HG02884 (cell line): ENCODE measurements at regions not wholly inside any gene's neighbourhood (a gene's known extent, or its start where the extent isn't known, plus 50 kb on each side); places are given as distances from the start of the nearest gene placed in this dataset.

Source experiments
- ATAC-seq: cut with Tn5 transposase; IDR thresholded peaks from one replicate; pipeline ENCODE4 v1.9.1; 2021; ENCODE audit warnings: mild to moderate bottlenecking, moderate library complexity; ENCODE audit not compliant: unreplicated experiment

DNA sequence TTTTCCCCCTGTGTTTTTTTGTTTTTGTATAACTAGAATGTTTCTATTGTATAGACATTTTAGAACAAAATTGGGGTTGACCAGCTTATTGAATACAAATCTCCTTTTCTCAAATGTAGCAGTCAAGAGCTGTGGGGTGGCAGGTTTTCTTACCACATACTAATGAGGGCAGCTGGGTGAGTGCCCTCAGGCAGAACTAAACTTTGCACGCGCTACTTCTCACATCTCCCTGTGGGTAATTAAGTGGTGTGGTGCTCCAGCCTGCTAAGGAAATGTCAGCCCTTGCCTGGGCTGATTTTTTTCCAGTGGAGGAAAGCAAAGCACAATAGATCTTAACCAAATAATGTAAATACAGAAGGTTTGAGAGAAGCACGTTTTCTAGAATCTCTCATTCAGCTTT, 717.6 kb upstream of the TENM3 start:
- ATAC-seq = no peak

DNA sequence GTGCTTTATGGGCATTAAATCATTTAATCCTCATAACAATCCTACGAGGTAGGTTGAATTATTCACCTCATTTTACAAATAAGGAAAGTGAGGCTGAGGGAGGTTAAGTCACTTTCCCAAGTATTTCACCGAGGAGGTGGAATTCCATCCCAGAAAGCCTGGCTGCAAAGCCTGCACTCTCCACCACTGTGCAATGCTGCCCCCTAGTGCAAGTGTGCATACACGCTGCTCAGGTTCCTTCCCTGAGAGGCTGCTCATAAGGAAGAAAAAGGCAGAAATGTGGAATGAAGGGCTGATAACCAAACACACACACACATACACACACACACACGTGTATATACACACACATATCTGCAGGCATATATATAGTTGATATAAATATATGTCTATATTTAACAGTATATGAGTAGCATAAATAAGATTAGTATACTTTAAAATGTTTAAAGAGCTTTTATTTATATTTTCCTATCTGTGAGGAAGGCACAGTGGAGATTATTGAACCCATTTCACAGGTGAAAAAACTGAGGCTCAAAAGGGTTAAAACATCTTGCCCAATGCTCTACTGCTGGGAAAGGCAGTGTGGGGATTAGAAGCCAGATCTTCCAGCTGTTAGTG, 714.5 kb upstream of the TENM3 start:
- ATAC-seq = peak; percentile 81

DNA sequence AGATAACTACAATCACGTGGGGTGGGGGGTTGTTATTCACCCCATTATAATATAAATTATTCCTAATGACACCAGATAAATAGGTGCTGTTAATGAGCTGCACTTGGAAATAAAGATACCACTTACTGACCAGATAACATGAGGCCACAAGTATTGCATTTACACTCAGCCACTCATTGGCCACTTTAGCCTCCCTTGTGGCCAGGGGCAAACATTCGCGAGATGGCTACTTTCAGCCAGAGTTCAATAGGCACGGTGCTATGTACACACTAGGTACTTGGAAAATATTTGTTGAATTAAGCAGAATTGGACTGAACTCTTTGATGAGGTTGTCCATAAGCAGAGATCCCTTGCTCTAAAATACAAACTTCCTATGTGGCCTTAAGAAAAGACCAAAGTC, 713.7 kb upstream of the TENM3 start:
- ATAC-seq = no peak

DNA sequence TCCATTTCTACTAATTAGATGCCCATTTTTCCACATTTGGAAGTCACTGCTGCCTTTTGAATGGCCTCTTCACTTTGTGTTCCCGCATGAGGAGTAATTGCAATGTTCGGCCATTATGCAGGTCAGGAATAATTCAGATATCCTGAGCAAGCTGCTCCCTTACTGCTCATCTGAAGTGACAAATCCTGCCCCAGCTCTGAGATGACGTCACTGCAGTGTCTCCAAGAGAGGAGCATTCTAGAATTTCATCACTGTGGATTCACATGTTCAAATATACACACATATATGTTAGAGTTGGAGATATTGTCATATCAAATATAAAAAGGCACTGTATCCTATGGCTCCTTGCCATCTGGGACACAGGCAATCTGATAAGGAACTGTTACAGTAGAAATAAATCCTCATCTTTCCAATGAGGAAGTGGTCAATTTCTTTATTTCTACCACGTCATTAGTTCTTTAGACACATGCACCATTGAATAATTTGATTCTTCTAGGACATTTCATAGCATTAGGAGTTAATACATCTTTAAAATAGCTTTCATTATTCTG, 706.9 kb upstream of the TENM3 start:
- ATAC-seq = no peak

DNA sequence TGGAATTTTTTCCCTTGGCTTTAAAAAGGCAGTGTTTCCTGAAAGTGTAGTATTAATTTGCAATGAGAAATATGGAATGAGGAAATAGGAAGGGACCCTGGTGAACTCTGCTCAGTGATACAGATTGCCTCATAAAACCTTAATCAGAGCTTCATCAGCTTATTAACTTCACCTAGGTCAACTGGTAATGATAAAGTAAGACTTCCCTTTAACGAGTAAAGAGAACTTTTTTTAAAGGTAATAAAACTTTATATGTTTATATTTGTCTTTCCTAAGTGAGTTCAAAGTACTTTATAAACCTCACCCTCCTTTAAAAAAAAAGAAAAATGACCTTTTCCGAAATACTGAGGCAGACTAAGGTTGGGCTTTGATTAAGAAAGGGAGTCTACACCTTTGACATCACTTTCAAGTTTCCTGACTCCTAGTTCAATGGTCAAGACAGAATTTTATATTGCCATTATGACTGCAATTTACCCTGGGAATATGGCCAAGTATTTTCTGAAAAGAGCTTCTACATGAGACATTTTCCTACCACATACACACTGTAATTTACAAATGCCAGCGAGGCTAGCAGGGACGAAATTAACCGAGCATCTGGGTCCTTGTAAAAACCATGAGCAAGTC, 706.3 kb upstream of the TENM3 start:
- no peak for ATAC-seq

DNA sequence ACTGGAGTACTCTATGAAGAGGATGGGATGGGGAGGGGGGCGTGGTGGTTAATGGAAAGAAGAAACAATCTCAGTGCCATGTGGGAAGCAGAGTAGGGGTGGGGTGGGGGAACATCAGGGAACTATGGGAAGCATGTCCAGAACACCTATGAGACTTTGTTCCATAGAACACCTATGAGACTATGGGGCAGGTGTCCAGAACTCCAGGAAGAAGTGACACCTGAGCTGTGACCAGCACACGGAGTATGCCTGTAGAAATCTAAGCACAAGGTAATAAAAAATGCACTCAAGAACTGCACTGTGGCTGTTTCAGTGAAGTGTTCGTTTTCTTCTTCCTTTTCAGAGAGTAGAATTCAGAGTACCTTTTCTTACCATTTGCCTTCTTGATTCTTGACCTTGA, 704.8 kb upstream of the TENM3 start:
- ATAC-seq = no peak

DNA sequence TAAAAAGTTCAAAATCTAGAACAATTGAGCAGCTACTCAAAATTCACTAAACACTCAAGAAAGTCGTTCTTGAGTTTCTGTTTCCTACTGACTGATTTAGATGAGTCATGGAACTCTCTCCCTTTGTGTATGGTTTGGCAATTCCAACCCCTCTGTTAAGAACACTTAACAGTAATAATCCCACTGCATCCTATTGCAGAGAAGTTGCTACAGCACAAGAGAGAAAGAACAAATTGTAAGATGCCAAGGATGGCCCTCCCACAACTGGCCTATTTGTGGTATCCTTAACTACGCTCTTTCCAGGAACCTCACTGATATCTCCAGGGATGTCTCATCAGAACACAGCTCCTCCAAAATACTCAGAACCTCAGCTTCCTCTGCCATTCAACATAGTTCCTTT, 701.8 kb upstream of the TENM3 start:
- ATAC-seq = no peak

DNA sequence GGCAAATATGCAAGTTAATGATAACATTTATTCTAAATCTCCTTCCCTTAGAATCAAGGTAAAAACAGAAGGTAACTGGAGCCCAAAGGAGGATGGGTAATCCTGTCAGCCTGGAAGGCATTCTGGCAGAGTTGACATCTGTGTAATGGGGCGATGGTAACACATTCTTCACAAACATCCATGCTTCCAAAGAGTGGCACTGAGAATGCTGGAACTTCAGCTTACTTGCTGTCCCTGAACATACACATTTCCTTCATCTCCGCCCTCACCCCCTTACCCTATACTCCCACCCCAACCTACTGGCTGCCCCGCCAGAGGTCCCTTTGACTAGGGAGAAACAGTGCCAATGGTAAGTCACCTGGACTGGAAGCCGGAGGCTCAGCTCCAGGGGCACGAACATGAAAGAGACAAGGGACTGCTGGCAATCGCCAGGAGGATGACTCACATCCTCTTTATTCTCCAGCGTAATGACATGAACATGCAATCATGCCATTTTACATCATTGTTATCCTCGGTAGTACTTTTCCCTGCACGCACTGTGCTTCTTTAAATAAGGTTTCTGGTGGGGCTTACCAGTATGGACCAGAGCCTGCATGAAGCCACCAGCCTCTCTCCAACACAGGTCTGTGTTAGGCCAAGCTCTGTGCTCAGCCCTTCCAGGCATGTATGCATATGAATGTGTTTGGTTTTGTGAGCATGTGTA, 694.2 kb upstream of the TENM3 start:
- ATAC-seq = no peak

DNA sequence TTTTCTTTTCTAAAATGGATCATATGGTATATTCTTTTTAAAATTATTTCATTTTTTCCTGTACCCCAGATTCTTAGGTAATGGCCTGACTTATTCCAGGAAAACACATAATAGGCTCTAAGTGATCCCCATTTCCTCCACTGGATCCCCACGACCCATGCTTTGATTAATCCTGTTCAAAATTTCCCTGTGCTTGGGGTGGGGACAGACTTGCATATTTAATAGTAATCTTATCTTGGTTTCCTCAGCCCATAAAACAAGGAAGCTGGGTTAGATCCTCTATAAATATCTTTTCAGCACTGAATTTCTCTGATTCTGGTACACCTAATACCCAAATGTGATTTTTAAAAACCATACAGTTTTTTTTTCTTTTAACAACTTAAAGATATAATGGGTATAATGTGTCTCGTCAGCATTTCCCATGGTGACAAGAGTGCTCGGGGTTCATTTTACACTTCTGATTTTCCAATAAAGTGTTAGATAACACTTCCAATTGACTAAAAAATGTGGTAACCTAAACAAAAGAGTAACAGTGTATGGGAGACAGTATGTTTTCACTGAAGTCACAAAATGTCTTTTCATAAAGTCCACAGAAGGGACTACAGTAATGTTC, 693.5 kb upstream of the TENM3 start:
- no peak for ATAC-seq

DNA sequence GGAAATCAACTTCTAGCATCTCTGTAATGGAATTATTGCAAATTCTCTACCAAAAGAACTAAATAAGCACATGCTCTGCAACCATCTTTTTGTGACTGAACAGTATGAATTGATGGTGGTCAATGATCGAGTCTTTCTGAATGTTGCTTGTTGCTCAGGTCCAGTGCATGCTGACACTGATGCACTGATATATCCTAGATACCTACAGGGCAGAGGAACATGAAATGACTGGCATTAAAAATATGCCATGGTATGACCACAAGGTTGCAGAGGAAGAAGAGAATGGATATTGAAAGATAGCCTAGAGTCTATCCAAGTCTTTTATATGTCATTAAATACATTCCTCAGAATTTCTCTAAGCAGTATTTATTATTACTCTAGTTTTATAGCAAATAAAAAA, 692.8 kb upstream of the TENM3 start:
- no peak for ATAC-seq

DNA sequence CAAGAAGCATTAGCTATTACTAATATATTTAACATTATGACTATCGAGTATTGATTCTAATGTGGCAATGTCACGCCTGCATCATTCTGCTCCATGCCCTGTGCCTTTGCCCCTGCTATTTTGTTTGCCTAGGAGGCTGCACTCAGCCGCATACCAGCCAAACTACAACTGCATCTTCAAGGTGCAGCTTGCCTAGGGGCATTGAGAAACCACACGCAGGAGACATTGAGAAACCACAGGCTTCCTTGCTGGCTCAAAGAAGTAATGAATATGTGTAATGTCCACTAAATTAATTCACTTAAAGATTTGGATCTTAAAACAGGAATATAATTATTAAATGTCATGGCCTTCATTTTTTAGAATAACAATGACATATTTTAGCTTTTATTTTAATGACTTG, 683.6 kb upstream of the TENM3 start:
- no peak for ATAC-seq

DNA sequence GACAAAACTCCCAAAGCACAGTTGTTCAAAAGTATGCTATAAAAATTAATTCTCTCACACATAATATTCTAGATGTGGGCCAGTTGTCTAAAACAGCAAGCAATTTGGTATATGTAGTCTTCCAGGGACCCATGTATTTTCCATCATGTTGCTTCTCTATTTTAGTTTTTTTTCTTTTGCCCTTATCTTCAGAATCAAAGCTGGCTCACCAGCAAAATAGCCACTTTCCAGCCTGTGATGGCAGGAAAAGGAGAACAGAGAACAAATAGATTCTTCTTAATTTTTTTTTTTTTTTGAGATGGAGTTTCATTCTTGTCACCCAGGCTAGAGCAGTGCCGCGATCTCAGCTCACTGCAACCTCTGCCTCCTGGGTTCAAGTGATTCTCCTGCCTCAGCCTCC, 680.8 kb upstream of the TENM3 start:
- ATAC-seq = no peak

DNA sequence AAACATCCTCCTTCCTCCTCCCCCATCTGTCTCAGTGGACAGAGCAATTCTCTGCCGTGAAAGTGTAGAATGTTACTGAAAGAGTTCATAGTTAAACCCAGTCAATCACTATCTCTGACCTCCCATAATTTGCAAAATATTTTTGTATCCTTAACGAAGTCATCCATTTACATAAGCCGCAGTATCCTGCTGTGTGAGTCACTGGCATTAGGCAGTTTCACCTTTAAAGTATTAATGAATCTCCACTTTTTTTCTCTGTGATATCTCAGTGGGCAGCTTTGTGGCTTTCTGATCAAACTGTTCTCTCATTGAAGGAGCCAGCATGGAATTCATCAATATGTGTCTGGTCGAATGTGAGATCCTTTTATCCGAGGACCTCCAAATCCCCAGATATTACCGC, 678.6 kb upstream of the TENM3 start:
- ATAC-seq = no peak

DNA sequence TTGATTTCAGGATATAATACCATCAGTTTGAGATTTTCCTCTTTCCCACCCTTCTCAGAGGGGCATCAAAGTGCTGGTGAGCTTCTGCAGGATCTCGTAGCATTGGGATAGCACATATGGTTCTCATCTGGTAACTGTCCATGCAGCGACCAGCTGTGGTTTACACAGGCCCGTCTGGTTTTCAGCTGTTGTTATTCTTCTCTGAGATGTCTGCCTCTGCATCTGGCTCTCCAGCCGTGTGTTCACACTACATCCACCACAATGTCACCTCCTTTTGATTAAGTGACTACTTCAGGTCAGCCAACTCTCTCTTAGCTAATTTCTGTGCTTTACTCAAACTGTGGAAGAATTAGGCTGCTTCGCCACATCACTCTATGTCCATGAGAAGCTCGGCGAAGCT, 676.7 kb upstream of the TENM3 start:
- no peak for ATAC-seq

DNA sequence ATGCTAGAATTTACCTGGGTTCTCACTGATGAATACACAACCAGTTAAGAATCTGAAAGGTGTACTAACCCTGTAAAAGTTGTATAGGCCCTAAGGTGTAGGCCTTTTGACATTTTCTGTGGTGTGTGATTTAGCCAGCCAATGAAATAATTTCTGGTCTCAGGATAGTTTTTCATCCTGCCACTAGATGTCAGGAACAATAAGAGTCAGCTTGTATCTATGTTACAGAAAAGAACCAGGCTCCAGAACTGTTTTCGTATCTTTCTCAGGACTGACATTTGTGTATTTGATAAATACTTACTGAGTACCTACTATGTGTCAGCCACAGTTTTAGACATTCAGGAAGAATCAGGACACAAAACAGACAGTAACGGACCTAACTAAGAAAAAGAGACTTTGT, 673.6 kb upstream of the TENM3 start:
- peak; percentile 86 for ATAC-seq

DNA sequence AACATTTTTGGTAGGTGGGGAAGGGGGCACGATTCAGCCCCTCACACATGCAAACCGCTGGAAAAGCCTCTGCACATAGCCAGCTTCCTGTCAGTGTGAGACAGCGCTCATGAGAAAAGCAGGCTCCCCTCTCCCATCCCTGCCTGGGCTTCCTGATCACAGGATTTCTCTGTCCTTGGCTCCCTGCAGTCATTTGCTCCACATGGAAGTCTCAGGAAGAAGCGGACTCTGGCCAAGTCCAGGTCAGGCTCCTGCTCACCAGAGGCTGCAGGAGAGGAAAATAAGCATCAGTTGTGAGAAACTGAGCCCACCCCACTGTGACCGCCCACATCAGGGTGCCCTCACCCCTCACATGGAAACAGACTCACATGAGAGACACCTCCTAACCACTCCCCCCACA, 664.3 kb upstream of the TENM3 start:
- no peak for ATAC-seq

DNA sequence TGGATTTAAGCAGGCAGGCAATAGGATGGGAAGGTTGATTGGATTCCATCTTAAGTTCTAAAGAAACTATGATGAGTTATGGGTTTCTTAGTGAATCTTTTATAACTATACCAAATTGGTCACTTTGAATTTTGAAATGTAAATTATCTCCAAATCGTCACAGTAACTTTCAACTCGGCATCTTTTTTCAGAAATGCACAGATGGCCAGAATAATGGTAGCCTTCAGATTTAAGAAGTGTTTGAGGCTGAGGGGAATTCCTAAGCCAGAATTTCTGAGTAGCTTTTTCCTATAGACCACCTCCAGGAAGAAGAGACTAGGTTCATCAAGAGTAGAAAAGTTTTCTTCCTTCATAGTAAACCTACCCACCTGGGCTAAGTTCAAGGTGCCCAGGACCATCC, 663.7 kb upstream of the TENM3 start:
- no peak for ATAC-seq

DNA sequence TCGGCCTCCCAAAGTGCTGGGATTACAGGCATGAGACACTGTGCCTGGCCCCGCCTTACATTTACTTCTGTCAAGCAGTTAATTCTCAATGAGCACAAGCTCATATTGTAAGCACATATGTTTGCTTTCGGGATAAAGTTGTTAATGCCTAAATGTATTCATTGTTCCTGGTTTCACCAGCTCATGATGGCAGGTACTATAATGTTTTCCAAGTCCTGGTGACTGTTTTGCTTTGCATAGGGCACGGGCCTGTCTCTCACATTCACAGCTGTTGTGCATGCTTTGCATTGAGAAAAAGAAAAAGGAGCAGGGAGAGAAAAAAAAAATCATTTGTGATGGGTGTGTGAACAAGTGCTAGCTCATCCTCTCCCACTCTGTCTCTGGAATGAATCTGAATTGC, 661.2 kb upstream of the TENM3 start:
- ATAC-seq = no peak

DNA sequence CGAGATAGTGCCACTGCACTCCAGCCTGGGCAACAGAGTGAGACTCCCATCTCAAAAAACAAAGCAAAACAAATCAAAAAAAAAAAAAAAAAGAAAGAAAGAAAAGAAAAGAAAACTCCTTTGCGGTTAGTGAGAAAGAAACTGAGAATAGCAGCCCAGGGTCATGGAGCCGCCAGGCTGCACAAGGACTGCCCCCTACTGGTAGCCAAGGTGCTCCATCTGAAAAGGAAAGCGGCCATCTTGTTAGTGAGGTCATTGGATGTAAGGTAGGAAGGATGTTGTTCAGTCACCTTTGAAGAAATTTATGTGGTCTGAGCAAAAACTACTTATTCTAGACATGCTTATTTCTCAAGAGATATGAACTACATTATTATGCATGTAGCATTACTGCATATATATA, 660.6 kb upstream of the TENM3 start:
- no peak for ATAC-seq

DNA sequence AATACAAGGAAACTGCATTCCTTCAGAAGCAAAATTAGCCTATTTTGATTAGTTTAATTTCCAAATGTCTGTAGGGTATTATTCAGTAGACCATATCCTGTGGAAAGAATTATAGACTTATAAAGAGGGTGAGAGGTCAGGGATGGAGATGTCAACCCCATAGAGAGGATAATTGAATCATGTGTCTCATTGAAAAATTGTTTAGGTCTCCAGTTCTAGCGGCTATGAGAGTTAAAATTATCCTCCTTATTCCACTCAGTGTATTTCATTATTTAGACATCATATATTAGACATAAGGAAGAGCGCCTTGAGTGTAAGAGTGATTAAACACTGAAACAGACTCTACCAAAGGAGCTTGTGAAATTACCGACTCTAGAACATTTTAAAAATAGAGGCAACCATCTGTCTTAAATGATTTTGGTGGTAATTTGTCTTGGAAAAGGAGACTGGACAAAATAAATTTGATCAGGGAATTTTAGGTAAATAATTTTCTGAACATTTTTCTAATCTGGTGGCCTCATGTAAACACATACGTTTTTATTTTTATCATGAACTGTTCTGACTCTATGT, 654.4 kb upstream of the TENM3 start:
- no peak for ATAC-seq

DNA sequence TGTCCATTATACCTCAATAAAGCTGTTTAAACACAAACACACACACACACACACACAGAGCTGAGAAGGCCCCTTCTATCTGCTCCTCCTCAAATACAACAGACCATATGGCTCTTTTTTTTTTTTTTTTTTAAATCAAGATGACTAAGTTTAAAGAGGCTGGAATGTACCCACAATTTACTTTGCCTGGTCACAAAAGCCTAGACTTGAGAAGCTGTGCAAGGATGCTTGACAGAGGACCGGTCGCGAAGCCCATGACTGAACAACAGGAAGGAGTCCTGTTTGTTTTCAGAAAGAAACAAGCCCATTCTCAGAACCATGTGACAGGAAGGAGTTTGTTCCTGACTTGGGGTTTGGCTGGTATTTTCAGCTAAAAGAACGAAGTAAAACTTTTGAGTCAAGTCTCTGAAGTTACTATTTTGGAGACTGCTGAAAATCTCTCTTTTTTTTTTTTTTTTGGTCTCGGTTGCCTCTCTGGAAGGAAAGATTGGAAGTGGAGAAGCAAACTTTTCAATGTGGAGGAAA, 650.9 kb upstream of the TENM3 start:
- ATAC-seq = no peak
